GM18868 (cell line): ENCODE measurements at regions not wholly inside any gene's neighbourhood (a gene's known extent, or its start where the extent isn't known, plus 50 kb on each side); places are given as distances from the start of the nearest gene placed in this dataset.
"Not testable (repeated sequence)": the region's sequence is repeated elsewhere in the genome, so short reads cannot be mapped to it uniquely, and the experiment has no call there.

Experiments used
- ATAC-seq: cut with Tn5 transposase; IDR thresholded peaks from one replicate; pipeline ENCODE4 v1.9.1; 2021; ENCODE audit warnings: mild to moderate bottlenecking, moderate library complexity; ENCODE audit not compliant: unreplicated experiment

GRCh38 chr11:49327766-49328165 is 119.4 kb upstream of the FOLH1 start:
- not testable (repeated sequence) for ATAC-seq

- not testable (repeated sequence) for ATAC-seq
Observed at GRCh38 chr11:49326651-49327050, 118.2 kb upstream of the FOLH1 start.

- no peak for ATAC-seq
Observed at GRCh38 chr11:49316180-49316579, 107.8 kb upstream of the FOLH1 start.

GRCh38 chr11:49303080-49303479 is 94.7 kb upstream of the FOLH1 start:
- ATAC-seq, result no peak

- no peak for ATAC-seq
Observed at GRCh38 chr11:49302360-49302759, 94.0 kb upstream of the FOLH1 start.

- ATAC-seq, result not testable (repeated sequence)
Observed at GRCh38 chr11:49298017-49298416, 89.6 kb upstream of the FOLH1 start.

- ATAC-seq, result not testable (repeated sequence)
Observed at GRCh38 chr11:49283911-49284310, 75.5 kb upstream of the FOLH1 start.

GRCh38 chr11:49283282-49283681 is 74.9 kb upstream of the FOLH1 start:
- ATAC-seq, result not testable (repeated sequence)

- not testable (repeated sequence) for ATAC-seq
Observed at GRCh38 chr11:49282125-49282524, 73.7 kb upstream of the FOLH1 start.

- not testable (repeated sequence) for ATAC-seq
Observed at GRCh38 chr11:49277951-49278350, 69.5 kb upstream of the FOLH1 start.
